GM12878 (cell line): ENCODE measurements at regions not wholly inside any gene's neighbourhood (a gene's known extent, or its start where the extent isn't known, plus 50 kb on each side); places are given as distances from the start of the nearest gene placed in this dataset.

Experiments used
- ATAC-seq: fragments of 200-7000 bp; cut with Tn5 transposase; 3 replicates; pipeline ENCODE4 v1.9.1; 2020; ENCODE audit warnings: mild to moderate bottlenecking, moderate library complexity
- BruUV-seq: library from RNA; stranded (reverse); fragments of 400-500 nt; replicated peaks from 2 replicates; lab custom pipeline; 2021; lab: Mats Ljungman, UMichigan
- CTCF ChIA-PET: fragments of 300-600 bp; sonication (Branson Sonifier 250); formaldehyde crosslinking; extraction: SDS; loops from one replicate; lab custom pipeline; 2021; ENCODE audit warnings: inconsistent platforms; lab: Yijun Ruan, JAX
- POLR2A ChIA-PET: fragments of 350-600 bp; formaldehyde crosslinking; extraction: SDS; loops from one replicate; lab custom pipeline; 2021; ENCODE audit warnings: inconsistent platforms; lab: Charles Lee
- RAD21 ChIA-PET: fragments of 300-600 bp; sonication (Branson Sonifier 250); formaldehyde crosslinking; loops from one replicate; lab custom pipeline; 2023; ENCODE audit warnings: antibody characterized with exemption; ENCODE audit not compliant: unreplicated experiment; lab: Charles Lee
- SMC1A ChIA-PET: fragments of 300-600 bp; sonication (Branson Sonifier 250); formaldehyde crosslinking; loops from one replicate; lab custom pipeline; 2023; ENCODE audit not compliant: unreplicated experiment, uncharacterized antibody; lab: Charles Lee
- DNase-seq: peaks from one replicate; pipeline ENCODE4 v3.0.0-alpha.2; 2011; ENCODE audit warnings: low read depth, low spot score
- FAIRE-seq: peaks from 3 replicates; lab custom pipeline; 2011; peaks lifted over from hg19 to GRCh38; lab: Jason Lieb, UNC
- H2AFZ ChIP-seq: 2 replicates; pipeline ENCODE4 v1.6.0; 2011; ENCODE audit warnings: low read depth, low read length, control low read depth; ENCODE audit not compliant: control insufficient read depth
- H3K27ac ChIP-seq: 2 replicates; pipeline ENCODE4 v1.5.1; 2011; ENCODE audit warnings: control low read depth; ENCODE audit not compliant: control insufficient read depth, insufficient read depth
- H3K27me3 ChIP-seq, 2 experiments: replicated peaks in 1 of 2; 2 replicates each; pipeline versions ENCODE4 v1.6.0 to v1.6.1; 2011; ENCODE audit warnings: low read length in 1 of 2; ENCODE audit not compliant: control insufficient read depth in 2 of 2, insufficient read depth in 2 of 2
- H3K36me3 ChIP-seq, 2 experiments: 2 replicates each; pipeline ENCODE4 v1.5.1; 2011; ENCODE audit warnings: low read length in 1 of 2; ENCODE audit not compliant: control insufficient read depth in 2 of 2, insufficient read depth in 2 of 2
- H3K4me1 ChIP-seq: 2 replicates; pipeline ENCODE4 v1.6.1; 2011; ENCODE audit warnings: mild to moderate bottlenecking, low read length, moderate library complexity, mixed read lengths; ENCODE audit not compliant: control insufficient read depth, insufficient read depth
- H3K4me2 ChIP-seq: 2 replicates; pipeline ENCODE4 v1.6.0; 2011; ENCODE audit warnings: control low read depth; ENCODE audit not compliant: control insufficient read depth, insufficient read depth
- H3K4me3 ChIP-seq: fragments of 200-600 bp; sonication (generic); 2 replicates; pipeline ENCODE4 v1.5.1; 2016
- H3K79me2 ChIP-seq: 2 replicates; pipeline ENCODE4 v1.6.0; 2011; ENCODE audit warnings: low read length; ENCODE audit not compliant: control insufficient read depth, insufficient read depth
- H3K9ac ChIP-seq: 2 replicates; pipeline ENCODE4 v1.8.0; 2011; ENCODE audit warnings: low read length, control low read depth, mixed read lengths; ENCODE audit not compliant: control insufficient read depth, insufficient read depth
- H3K9me3 ChIP-seq: replicated peaks from 3 replicates; pipeline ENCODE4 v1.5.1; 2011; ENCODE audit warnings: mild to moderate bottlenecking, low read length; ENCODE audit not compliant: control insufficient read depth, insufficient read depth
- H4K20me1 ChIP-seq: 2 replicates; pipeline ENCODE4 v1.6.0; 2011; ENCODE audit not compliant: control insufficient read depth, insufficient read depth
- BACH1 ChIP-seq: fragments of 450-650 bp; IDR thresholded peaks from 2 replicates; pipeline ENCODE4 v1.6.1; 2017; ENCODE audit warnings: mild to moderate bottlenecking, borderline replicate concordance
- BHLHE40 ChIP-seq, 2 experiments: fragments of 450-650 bp in 1 of 2; IDR thresholded peaks; 2 replicates each; pipeline ENCODE4 v1.6.1; 2011 to 2017; ENCODE audit warnings: low read depth in 2 of 2, borderline replicate concordance in 1 of 2, improper control_type of control experiment in 1 of 2, low read length in 1 of 2, mild to moderate bottlenecking in 1 of 2
- BRCA1 ChIP-seq: IDR thresholded peaks from 2 replicates; pipeline ENCODE4 v1.6.1; 2011; ENCODE audit warnings: low read depth, low read length, improper control_type of control experiment
- CHD2 ChIP-seq: IDR thresholded peaks from 2 replicates; pipeline ENCODE4 v1.6.1; 2011; ENCODE audit warnings: low read depth, low read length, improper control_type of control experiment, borderline replicate concordance
- FOS ChIP-seq: IDR thresholded peaks from 3 replicates; pipeline ENCODE4 v1.6.1; 2011; ENCODE audit warnings: borderline replicate concordance; ENCODE audit not compliant: insufficient read length; ENCODE audit errors: extremely low read depth
- FOXK2 ChIP-seq: fragments of 450-650 bp; IDR thresholded peaks from 2 replicates; pipeline ENCODE4 v1.6.1; 2017; ENCODE audit warnings: mild to moderate bottlenecking, moderate library complexity
- HCFC1 ChIP-seq: fragments of 150-350 bp; IDR thresholded peaks from 2 replicates; pipeline ENCODE4 v1.6.1; 2014; ENCODE audit warnings: low read length
- IKZF2 ChIP-seq, 2 experiments: fragments of 450-650 bp; IDR thresholded peaks; 2 replicates each; pipeline ENCODE4 v1.6.1; 2017; ENCODE audit warnings: mild to moderate bottlenecking in 2 of 2, moderate library complexity in 2 of 2
- IRF4 ChIP-seq: IDR thresholded peaks from 2 replicates; pipeline ENCODE4 v1.6.1; 2011; ENCODE audit warnings: low read depth, low read length
- KAT2A ChIP-seq: conservative IDR thresholded peaks from 2 replicates; pipeline ENCODE4 v1.6.1; 2011; ENCODE audit warnings: low read depth, low read length; ENCODE audit not compliant: control insufficient read depth
- NR2C2 ChIP-seq: IDR thresholded peaks from 2 replicates; pipeline ENCODE4 v1.6.1; 2011; ENCODE audit warnings: borderline replicate concordance, low read depth; ENCODE audit not compliant: control insufficient read depth, insufficient read length
- POLR2AphosphoS2 ChIP-seq: IDR thresholded peaks from 2 replicates; pipeline ENCODE4 v1.6.1; 2011; ENCODE audit warnings: low read depth, mild to moderate bottlenecking, low read length, improper control_type of control experiment, moderate library complexity
- SMARCA5 ChIP-seq: fragments of 450-650 bp; IDR thresholded peaks from 2 replicates; pipeline ENCODE4 v1.6.1; 2017; ENCODE audit warnings: mild to moderate bottlenecking
- SMC3 ChIP-seq: IDR thresholded peaks from 2 replicates; pipeline ENCODE4 v1.6.1; 2011; ENCODE audit warnings: low read length, improper control_type of control experiment, borderline replicate concordance
- SPI1 ChIP-seq: IDR thresholded peaks from 2 replicates; pipeline ENCODE4 v1.6.1; 2011; ENCODE audit warnings: low read depth, mild to moderate bottlenecking, low read length, moderate library complexity, borderline replicate concordance; ENCODE audit not compliant: insufficient read depth
- SREBF2 ChIP-seq: IDR thresholded peaks from 2 replicates; pipeline ENCODE4 v1.6.1; 2012; ENCODE audit warnings: mild to moderate bottlenecking, low read length
- SUZ12 ChIP-seq: fragments of 200-600 bp; sonication (generic); IDR thresholded peaks from one replicate; pipeline ENCODE4 v1.6.1; 2018; ENCODE audit warnings: antibody characterized with exemption, mild to moderate bottlenecking; ENCODE audit not compliant: unreplicated experiment
- in situ Hi-C: fragments of 300-500 bp; cut with MboI; formaldehyde crosslinking; loops from 9 replicates; pipeline ENCODE4 v1.14.3; 2018; ENCODE audit warnings: mixed read lengths
- intact Hi-C: fragments of 100-400 bp; cut with micrococcal nuclease; formaldehyde crosslinking; loops from one replicate; pipeline ENCODE4 v1.14.2; 2022; ENCODE audit not compliant: unreplicated experiment
- TF ChIP-seq, protein P1 (sequence below): fragments of 450-650 bp; formaldehyde crosslinking; IDR thresholded peaks from 2 replicates; pipeline ENCODE4 v1.4.0; 2022; ENCODE audit warnings: mild to moderate bottlenecking, moderate library complexity

DNA sequence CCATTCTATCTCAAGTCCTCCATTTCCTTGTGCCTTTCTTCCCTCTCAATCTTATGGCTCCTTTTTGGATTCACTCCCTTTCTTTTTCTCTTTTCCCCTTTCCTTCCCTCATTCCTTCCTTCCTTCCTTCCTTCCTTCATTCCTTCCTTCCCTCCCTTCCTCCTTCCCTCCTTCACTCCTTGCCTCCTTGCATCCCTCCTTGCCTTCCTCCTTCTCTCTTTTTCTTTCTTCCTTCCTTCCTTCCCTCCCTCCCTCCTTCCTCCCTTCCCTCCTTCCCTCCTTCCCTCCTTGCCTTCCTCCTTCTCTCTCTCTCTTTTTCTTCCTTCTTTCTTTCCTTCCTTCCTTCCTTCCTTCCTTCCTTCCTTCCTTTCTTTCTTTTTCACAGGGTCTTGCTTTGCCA, 120.1 kb downstream of the SAMD9 start:
- intact Hi-C loops, result no loop called here
- ChIA-PET CTCF (no interaction called here), RAD21 (no interaction called here)

More for the DNA sequence above, 120.1 kb downstream of the SAMD9 start:
- no peaks in the 10 kb centered on the region for H3K27me3 ChIP-seq
- TF ChIP-seq, protein P1, sequence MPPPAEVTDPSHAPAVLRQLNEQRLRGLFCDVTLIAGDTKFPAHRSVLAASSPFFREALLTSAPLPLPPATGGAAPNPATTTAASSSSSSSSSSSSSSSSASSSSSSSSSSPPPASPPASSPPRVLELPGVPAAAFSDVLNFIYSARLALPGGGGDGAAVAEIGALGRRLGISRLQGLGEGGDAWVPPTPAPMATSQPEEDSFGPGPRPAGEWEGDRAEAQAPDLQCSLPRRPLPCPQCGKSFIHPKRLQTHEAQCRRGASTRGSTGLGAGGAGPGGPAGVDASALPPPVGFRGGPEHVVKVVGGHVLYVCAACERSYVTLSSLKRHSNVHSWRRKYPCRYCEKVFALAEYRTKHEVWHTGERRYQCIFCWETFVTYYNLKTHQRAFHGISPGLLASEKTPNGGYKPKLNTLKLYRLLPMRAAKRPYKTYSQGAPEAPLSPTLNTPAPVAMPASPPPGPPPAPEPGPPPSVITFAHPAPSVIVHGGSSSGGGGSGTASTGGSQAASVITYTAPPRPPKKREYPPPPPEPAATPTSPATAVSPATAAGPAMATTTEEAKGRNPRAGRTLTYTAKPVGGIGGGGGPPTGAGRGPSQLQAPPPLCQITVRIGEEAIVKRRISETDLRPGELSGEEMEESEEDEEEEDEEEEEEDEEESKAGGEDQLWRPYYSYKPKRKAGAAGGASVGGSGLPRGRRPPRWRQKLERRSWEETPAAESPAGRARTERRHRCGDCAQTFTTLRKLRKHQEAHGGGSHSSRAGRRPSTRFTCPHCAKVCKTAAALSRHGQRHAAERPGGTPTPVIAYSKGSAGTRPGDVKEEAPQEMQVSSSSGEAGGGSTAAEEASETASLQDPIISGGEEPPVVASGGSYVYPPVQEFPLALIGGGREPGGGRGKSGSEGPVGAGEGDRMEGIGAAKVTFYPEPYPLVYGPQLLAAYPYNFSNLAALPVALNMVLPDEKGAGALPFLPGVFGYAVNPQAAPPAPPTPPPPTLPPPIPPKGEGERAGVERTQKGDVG (CRISPR knock-in tag), result no peak
- TF ChIP-seq BRCA1 (no peak), NR2C2 (no peak), BHLHE40 (IDR thresholded peaks at IDR 0.05; ENCODE audit: borderline replicate concordance in 1 of 2, low read depth in 2 of 2, low read length in 1 of 2) (no peak), BACH1 (no peak), SREBF2 (no peak), SMARCA5 (no peak), FOS (no peak), KAT2A (no peak), HCFC1 (no peak), SUZ12 (no peak), FOXK2 (no peak), IKZF2 (IDR thresholded peaks at IDR 0.05) (no peak), IRF4 (no peak), SMC3 (no peak), POLR2AphosphoS2 (no peak), SPI1 (no peak), CHD2 (no peak)
- no peak for ATAC-seq
- H3K36me3 ChIP-seq, result no peaks in the 10 kb centered on the region
- no TSS peak for BruUV-seq
- no peaks in the 10 kb centered on the region for H4K20me1 ChIP-seq
- no peak for FAIRE-seq
- in situ Hi-C loops, result no loop called here
- no peak overlapping the region for H3K9ac ChIP-seq
- H3K27ac ChIP-seq, result no peak overlapping the region
- H3K79me2 ChIP-seq, result no peaks in the 10 kb centered on the region
- H3K4me2 ChIP-seq, result no peak overlapping the region
- H3K4me1 ChIP-seq, result no peaks in the 10 kb centered on the region
- SMC1A ChIA-PET, result no interaction called here
- no peaks in the 10 kb centered on the region for H3K9me3 ChIP-seq
- H3K4me3 ChIP-seq, result no peak overlapping the region
- H2AFZ ChIP-seq, result no peak overlapping the region
- POLR2A ChIA-PET, result interaction anchor here (0.6 kb wide), 1 partner anchor 35 kb away, joined by 3 read pairs; no protein-coding TSS in a partner anchor
- DNase-seq, result no peak
